ENCODE measurements at regions not wholly inside any gene's neighbourhood (a gene's known extent, or its start where the extent isn't known, plus 50 kb on each side); places are given as distances from the start of the nearest gene placed in this dataset.

GRCh38 chr12:98456576-98457573 lies 58.5 kb upstream of the TMPO start:
- no peak for TF ChIP-seq RAD21 (conservative IDR thresholded peaks at IDR 0.05)
- TF ChIP-seq CTCF (IDR thresholded peaks at IDR 0.05; ENCODE audit: poor library complexity, severe bottlenecking): no peak
- no peak for TF ChIP-seq EZH2 (IDR thresholded peaks at IDR 0.05; ENCODE audit: borderline replicate concordance, insufficient read depth, low read length, poor library complexity, severe bottlenecking)
- TF ChIP-seq POLR2AphosphoS5 (IDR thresholded peaks at IDR 0.05): no peak
- TF ChIP-seq SMC3 (conservative IDR thresholded peaks at IDR 0.05; ENCODE audit: poor library complexity): no peak

All from neural cell (in vitro differentiated cells).